ENCODE measurements at regions not wholly inside any gene's neighbourhood (a gene's known extent, or its start where the extent isn't known, plus 50 kb on each side); places are given as distances from the start of the nearest gene placed in this dataset.
"Not testable (repeated sequence)": the region's sequence is repeated elsewhere in the genome, so short reads cannot be mapped to it uniquely, and the experiment has no call there.

DNA sequence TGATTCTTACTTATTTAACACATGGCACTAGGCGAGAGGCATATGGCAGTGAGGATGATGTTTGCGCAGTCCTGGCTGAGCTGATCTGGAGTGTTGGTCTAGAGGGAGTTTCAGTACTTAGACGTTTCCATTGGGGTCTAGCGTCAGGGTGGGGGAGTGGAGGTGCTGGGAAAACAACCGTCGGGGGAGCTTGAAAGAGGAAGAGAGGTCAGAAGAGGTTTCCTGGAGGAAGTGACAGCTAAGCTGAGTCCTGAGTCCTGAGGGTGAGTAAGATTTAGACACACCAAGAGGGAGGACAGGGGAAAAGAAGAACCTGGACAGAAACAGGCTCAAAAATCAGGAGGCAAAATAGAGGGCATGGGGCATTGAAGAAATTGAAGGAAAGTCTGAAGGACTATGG lies 81.4 kb downstream of the ALOX5AP start:
- DNase-seq (ENCODE audit: low read depth in 2 of 2): no peak

DNA sequence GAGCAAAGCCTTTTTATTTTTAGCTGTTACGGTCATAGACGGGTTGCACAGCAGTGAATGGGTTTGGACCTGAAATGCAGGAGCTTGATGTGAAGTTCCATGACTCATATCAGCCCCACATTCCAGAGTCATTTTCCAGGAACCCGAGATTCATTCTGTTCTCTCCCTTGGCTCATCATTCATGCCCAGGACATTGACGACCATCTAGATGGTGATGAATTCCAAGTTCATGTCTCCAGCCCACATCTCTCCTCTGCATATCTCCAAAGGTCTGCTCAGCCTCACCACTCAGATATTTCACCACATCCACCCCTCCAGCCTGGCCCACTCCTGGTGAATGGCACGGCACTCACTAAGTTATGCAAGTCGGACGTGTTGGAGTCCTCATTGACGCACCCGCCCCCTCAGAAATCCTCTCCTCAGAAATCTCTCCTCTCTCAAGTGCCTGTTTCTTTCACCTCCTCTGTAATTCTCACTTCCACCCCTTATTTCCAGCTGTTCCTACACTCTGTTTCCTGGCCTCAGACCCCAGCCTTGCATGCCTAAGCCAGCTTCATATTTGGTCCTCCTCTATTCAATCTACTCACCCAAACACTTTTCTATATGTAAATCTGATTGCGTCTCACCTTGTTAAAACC lies 83.1 kb downstream of the ALOX5AP start:
- no peak for DNase-seq (ENCODE audit: low read depth in 2 of 2)

DNA sequence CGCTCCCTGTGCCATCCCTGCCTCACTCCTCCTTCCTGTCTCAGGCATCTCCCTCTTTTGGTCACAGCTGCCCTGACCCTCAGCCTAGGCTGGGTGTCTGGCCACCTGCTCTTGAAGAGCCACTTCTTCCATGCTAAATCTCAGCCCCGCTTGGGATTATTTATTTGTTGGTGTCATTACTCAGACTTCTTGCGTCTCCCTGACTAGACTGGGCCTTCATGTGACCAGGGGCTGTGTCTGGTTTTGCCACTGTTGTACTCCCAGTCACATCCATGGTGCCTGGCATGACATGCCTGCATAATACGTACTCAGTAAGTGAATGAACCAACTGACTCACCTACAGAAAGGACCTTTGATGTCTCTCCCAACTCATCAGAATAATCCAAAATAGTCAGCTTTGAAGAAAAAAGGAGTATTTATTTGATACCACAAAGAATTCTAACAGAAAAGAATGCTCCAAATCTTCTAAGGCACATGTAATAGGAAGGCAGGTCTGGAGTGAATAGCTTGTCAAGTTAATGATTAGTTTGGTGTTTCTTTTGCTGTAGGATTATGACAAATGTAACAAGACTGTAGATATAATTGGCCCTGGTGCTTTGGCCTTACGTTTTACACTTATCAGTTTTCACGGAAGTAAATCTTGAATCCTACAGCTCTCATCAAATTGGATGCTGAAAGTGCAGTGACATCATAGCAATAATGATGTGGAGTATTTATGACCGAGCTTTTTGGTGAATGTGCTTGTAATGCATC lies 84.0 kb downstream of the ALOX5AP start:
- no peak for DNase-seq (ENCODE audit: low read depth in 2 of 2)

GRCh38 chr13:30821421-30821820 lies 84.7 kb upstream of the MEDAG start:
- DNase-seq (ENCODE audit: low read depth in 2 of 2): no peak

GRCh38 chr13:30824651-30825050 lies 81.4 kb upstream of the MEDAG start:
- no peak for DNase-seq (ENCODE audit: low read depth in 2 of 2)

GRCh38 chr13:30826911-30827577 lies 79.0 kb upstream of the MEDAG start:
- DNase-seq (ENCODE audit: low read depth in 2 of 2): no peak

GRCh38 chr13:30827578-30827925 lies 78.5 kb upstream of the MEDAG start:
- no peak for DNase-seq (ENCODE audit: low read depth in 2 of 2)

GRCh38 chr13:30829145-30829832 lies 76.8 kb upstream of the MEDAG start:
- DNase-seq (ENCODE audit: low read depth in 2 of 2): no peak

DNA sequence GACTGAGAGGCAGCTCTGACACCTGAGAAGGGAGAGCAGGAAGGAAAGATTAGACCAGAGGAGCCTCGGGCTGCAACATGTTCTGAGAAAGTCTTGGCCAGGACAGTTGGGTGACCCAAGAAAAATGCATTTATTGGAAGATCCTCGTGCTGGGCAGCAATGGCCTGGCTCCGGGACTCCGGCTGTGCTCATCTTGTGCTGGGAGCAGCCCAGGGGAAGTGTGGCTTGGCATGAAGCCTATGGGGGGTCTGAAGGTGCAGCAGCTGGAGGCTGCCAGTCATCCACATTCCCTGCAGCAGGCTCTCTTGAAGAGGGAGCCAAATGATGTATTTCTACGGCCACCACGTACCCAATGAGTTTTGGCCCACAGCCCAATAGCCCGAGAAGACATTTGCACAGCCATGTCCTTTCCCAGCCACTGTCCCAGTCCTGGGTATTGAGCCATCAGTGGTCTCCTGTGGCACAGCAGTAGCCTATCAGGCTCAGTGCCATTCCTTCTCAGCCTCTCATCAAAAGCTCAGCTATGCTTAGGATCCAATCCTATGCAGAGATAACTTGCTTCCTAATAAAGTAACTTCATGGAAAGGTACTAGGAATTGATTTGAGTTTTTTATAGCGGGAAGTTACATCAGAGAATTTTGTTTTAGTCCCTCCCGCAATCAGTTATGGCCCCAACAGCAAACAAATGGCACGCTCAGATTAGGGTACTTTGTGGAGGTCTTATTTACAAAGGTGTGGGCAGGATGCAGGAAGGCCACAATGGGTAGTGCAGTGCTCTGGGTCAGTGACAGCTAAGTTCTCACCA lies 76.0 kb upstream of the MEDAG start:
- DNase-seq (ENCODE audit: low read depth in 2 of 2): no peak

DNA sequence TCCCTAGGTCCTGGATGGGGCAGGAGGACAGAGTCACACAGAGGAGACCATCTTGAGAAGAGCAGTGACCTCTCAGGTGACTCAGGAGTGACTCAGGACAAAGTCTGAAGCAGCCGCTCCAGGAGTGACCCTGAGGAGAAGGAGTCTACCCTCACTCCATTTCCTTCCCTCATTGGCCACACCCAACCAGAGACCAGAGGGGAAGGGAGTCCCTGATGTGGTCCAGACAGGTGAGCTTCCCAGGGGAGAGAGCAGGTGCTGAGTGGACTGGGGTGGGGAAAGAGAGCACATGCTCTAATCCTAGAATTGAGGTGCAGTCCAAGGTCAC lies 75.5 kb upstream of the MEDAG start:
- DNase-seq (ENCODE audit: low read depth in 2 of 2): no peak

DNA sequence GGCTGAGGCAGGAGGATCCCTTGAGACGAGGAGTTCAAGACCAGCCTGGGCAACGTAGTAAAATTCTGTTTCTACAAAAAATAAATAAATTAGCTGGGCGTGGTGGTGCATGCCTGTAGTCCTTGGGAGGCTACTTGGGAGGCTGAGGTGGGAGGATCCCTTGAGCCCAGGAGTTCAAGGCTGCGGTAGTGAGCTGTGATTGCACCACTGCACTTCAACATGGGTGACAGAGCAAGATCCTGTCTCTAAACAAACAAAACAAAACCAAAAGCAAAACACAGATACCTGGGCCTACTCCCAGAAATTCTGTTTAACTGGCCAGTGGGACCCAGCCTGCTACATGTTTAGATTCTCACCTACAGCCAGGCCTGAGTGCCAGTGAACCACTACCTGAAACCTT lies 74.6 kb upstream of the MEDAG start:
- no peak for DNase-seq (ENCODE audit: low read depth in 2 of 2)

DNA sequence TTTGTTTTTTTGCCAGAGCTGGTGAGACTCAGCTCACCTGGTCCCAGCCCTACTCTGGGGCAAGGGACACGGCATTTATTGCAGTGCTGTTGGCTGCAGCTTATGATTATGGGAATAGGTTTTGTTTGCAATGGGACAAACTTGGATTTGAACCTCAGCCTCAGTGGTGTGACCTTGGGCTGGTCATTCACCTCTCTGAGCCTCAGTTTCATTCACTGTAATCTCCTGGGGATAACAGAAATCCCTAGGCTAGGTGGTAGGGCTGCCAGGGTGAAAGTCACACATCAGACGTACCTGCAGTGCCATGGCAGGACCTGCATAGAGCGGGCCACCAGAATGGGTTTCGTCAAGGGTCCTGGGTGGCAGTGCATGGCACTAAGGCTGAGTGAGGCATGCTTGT lies 73.7 kb upstream of the MEDAG start:
- no peak for DNase-seq (ENCODE audit: low read depth in 2 of 2)

- DNase-seq (ENCODE audit: low read depth in 2 of 2): peak; percentile 25 to 43
These were observed 73.2 kb upstream of the MEDAG start for GRCh38 chr13:30832845-30833332.

DNA sequence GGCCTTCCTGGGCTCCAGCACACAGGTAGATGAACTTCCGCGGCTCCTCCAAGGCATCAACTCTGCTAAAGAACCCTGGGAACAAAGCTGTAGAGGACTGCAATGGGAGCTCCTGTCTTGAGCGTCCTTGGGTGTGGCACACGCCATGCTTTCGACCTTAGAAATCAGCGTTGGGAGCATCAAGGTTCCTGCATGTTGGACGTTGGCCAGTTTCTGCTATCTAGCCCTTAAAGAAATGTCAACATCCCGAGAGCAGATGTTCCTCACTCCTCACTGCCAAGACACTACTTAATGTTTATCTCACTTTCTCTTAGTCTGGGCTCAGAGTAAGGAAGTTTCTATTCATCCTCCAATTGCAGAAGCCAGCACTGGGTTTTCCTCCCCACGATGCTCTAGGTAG lies 70.6 kb upstream of the MEDAG start:
- DNase-seq (ENCODE audit: low read depth in 2 of 2): no peak

- no peak for DNase-seq (ENCODE audit: low read depth in 2 of 2)
These were observed 68.6 kb upstream of the MEDAG start for GRCh38 chr13:30837227-30838159.

GRCh38 chr13:30839636-30840035 lies 66.4 kb upstream of the MEDAG start:
- DNase-seq (ENCODE audit: low read depth in 2 of 2): not testable (repeated sequence)

DNA sequence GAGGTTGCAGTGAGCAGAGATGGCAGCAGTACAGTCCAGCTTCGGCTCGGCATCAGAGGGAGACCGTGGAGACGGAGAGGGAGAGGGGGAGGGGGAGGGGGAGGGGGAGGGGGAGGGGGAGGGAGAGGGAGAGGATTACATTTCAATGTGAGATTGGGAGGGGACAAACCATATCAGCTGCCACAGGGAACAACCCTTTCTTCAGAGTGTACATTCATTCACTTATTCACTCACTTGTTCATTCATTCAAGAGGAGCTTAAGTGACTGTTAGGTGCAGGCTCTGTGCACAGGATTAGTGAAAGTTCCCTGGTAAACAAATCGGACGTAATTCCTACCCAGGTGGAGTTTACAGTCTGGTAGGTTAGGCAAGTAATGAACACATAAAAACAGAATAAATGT lies 65.6 kb upstream of the MEDAG start:
- DNase-seq (ENCODE audit: low read depth in 2 of 2): no peak

GRCh38 chr13:30841154-30841553 lies 64.9 kb upstream of the MEDAG start:
- DNase-seq (ENCODE audit: low read depth in 2 of 2): no peak

GRCh38 chr13:30843548-30843947 lies 62.5 kb upstream of the MEDAG start:
- no peak for DNase-seq (ENCODE audit: low read depth in 2 of 2)

DNA sequence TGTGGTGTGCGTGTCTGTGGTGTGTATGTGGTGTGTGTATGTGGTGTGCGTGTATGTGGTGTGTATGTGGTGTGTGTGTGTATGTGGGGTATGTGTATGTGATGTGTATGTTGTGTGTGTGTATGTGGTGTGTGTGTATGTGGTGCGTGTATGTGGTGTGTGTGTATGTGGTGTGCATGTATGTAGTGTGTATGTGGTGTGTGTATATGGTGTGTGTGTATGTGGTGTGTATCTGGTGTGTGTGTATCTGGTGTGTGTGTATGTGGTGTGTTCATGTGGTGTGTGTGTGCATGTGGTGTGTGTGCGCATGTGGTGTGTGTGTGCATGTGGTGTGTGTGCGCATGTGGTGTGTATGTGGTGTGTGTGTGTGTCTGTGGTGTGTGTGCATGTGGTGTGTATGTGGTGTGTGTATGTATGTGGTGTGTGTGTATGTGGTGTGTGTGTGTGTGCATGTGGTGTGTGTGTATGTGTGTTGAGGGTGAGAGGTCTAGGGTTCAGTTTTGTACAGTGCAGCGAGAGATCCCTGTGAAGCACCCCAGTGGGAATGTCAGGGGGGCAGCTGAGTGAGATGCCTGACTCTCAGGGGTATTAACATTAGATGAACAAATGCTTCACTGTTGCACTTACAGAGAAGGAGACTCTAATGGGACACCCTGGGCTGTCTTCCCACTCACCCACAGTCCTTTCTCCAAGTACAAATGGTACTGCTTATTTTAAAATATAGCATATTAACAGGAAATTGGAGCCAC lies 61.3 kb upstream of the MEDAG start:
- DNase-seq (ENCODE audit: low read depth in 2 of 2): no peak

All from stimulated activated CD8-positive, alpha-beta memory T cell treated with anti-CD3 and anti-CD28 coated beads, Interleukin-2, amount 100 ng/mL, for 48 hours (primary cell).